ENCODE measurements at regions not wholly inside any gene's neighbourhood (a gene's known extent, or its start where the extent isn't known, plus 50 kb on each side); places are given as distances from the start of the nearest gene placed in this dataset.
A peak's percentile ranks its signal among the peaks of the same experiment; 100 is the strongest.
"Not testable (repeated sequence)": the region's sequence is repeated elsewhere in the genome, so short reads cannot be mapped to it uniquely, and the experiment has no call there.

DNA sequence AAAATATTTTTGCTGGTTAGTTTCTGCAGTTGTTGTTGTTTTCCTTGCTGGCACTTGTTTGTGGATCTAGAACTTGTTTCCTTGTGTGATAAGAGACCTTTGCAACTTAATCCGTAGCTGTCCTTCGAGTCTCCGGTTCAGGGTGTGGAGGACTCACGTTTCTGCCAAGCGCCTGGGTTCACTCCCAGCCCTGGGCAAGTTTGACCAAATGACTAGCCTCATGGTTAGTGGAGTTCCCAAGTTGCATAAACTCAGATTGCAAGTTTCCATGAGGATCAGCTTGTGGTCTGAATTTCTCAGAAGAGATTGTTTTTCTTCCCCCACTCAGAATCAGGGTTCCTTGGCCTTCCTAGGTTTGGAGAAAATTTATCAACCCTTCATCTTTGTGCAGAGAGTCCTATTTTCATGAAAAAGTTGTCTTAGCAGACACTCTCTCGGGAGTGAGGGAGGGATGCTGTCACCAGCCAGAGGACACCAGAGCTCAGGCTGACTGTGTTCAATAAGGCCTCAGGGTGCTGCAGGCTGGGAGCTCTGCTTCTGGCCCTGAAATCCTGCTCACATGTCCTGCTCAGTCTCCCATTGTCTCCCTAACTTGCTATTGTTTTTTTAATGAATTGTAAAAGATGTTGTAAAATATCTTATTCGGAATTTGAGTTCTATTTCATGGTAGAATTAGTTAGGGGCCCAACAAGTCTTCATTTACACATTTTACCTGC is 377.7 kb upstream of the KLF6 start:
- no peaks in the 10 kb centered on the region for H3K4me1 Mint-ChIP-seq
- H3K9me3 Mint-ChIP-seq (ENCODE audit: low read depth), result peaks cover 2% of the 10 kb centered on the region
- DNase-seq (no peak), ATAC-seq (no peak)
- CTCF ChIA-PET, result interaction anchor here (1.8 kb wide), 1 partner anchor 9 kb away, joined by 3 read pairs; no protein-coding TSS in a partner anchor
- H3K36me3 Mint-ChIP-seq, result peaks cover 2% of the 10 kb centered on the region
- H3K27ac Mint-ChIP-seq, result no peak overlapping the region
- no peaks in the 10 kb centered on the region for H3K27me3 Mint-ChIP-seq
- H3K4me3 Mint-ChIP-seq, result no peak overlapping the region

DNA sequence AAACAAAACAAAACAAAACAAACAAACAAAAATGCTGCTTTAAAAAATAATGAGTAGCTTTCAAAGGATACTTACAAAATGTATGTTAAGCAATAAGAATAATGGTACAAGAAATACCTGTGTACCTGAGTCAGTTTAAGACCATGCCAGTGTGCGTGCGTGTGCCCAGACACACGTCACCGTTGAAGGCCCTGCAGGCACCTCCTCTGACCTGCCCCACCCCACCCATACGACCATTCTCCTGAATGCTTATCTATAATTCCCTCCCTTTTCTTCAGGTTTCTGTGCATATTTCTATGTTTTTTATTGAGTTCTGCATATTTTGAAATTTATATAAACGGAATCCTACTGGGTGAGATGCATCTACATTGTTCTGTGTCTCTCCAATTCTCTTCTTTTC is 374.2 kb upstream of the KLF6 start:
- Mint-ChIP-seq H3K27ac (no peak overlapping the region), H3K4me3 (no peak overlapping the region), H3K27me3 (no peaks in the 10 kb centered on the region), H3K4me1 (peaks cover 2% of the 10 kb centered on the region), H3K36me3 (peaks cover 8% of the 10 kb centered on the region), H3K9me3 (ENCODE audit: low read depth) (no peaks in the 10 kb centered on the region)
- no peak for DNase-seq
- no peak for ATAC-seq
- CTCF ChIA-PET, result interaction anchor here (1.1 kb wide), 1 partner anchor 12 kb away, joined by 4 read pairs; no protein-coding TSS in a partner anchor

DNA sequence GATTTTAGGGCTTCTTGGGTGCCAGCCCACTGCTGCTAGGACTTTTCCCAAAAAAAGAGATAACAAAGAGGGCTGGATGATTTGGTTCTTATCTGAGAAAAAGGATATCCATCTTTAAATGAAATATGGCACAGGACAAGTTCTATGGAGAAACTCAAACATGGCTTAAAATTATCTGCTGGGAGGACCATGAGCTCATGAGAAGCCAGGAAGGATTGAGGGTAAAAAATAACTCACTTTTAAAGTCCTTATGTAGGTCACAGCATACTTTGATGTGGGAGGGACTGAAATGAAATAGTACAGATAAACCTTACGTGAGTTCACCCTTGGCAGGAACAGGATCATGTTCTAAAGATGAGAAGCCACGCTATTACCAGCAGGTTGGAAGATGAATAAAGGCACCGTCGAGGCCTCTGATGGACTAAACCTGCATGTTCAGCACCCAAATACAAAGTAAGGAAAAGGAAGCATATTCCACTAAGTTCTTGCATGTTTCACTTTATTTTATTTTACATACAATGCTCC is 369.2 kb upstream of the KLF6 start:
- CTCF ChIA-PET, result interaction anchor here (0.7 kb wide), 1 partner anchor 9 kb away, joined by 3 read pairs; no protein-coding TSS in a partner anchor
- Mint-ChIP-seq H3K4me1 (peaks cover 3% of the 10 kb centered on the region), H3K27ac (no peak overlapping the region), H3K36me3 (peaks cover 5% of the 10 kb centered on the region), H3K9me3 (ENCODE audit: low read depth) (no peaks in the 10 kb centered on the region), H3K4me3 (no peak overlapping the region), H3K27me3 (no peaks in the 10 kb centered on the region)
- no peak for ATAC-seq
- no peak for DNase-seq

DNA sequence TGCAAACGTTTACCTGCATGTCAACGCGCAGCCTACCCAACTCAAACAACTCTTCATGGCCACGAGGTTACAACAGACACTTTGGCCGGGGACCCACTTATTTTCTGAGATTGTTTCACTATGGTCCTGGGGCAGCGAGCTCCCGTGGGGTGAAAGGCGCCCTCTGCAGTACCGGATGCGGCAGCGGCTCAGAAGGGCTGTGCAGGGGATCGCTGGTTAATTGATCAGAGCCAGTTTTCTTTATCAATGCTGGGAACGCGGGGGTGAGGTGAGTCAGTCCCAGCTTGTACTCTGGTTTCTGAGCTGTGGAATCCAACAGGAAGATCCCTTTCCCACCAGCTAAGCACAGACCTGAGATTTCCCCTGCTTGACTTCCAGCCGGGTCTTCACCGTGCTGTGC is 366.5 kb upstream of the KLF6 start:
- peaks cover 3% of the 10 kb centered on the region for H3K4me1 Mint-ChIP-seq
- peaks cover 10% of the 10 kb centered on the region for H3K36me3 Mint-ChIP-seq
- no peak overlapping the region for H3K4me3 Mint-ChIP-seq
- ATAC-seq (no peak), DNase-seq (no peak)
- H3K27ac Mint-ChIP-seq, result no peak overlapping the region
- no peaks in the 10 kb centered on the region for H3K27me3 Mint-ChIP-seq
- peaks cover 4% of the 10 kb centered on the region for H3K9me3 Mint-ChIP-seq (ENCODE audit: low read depth)
- CTCF ChIA-PET, result interaction anchor here (1.0 to 1.3 kb wide), 2 partner anchors 13 to 505 kb away, joined by 3 read pairs; no protein-coding TSS in a partner anchor

DNA sequence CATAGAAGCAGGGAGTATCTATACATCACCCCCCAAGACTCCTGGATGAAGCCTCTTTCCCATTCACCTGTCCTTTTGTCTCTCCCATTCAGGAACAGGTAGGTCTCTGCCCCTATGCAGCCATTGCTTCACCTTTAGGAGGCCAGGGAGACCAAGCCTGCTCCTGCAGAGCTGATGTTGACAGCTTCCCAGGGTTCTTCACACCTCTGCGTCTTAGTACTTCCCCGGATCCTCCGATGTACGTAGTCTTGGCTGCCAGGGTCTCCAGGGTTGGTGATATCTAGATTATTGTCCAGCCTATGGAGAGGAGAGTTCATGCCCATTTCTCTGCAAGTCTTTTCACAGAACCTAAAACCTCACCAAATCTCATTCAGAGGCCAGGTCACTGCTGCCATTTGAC is 365.7 kb upstream of the KLF6 start:
- H3K9me3 Mint-ChIP-seq (ENCODE audit: low read depth), result peaks cover 7% of the 10 kb centered on the region
- peaks cover 3% of the 10 kb centered on the region for H3K4me1 Mint-ChIP-seq
- H3K36me3 Mint-ChIP-seq, result peaks cover 13% of the 10 kb centered on the region
- CTCF ChIA-PET, result no interaction called here
- no peak overlapping the region for H3K27ac Mint-ChIP-seq
- DNase-seq (no peak), ATAC-seq (no peak)
- no peaks in the 10 kb centered on the region for H3K27me3 Mint-ChIP-seq
- H3K4me3 Mint-ChIP-seq, result no peak overlapping the region

DNA sequence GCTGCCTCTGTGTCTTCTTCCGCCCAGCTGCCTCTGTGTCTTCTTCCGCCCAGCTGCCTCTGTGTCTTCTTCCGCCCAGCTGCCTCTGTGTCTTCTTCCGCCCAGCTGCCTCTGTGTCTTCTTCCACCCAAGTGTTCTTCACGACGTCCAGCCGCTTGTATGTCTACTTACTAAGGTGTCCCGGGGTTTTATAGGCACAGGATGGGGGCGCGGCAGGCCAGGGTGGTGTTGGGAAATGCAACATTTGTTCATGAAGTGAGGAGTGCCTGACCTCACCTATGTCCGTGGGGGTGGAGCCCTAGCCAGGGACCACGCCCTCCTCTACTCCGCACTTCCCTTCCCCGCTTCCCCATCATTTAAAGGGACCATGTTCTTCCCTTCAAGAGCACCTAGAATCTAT is 364.5 kb upstream of the KLF6 start:
- CTCF ChIA-PET; H3K4me3 Mint-ChIP-seq; H3K9me3 Mint-ChIP-seq (ENCODE audit: low read depth); H3K27me3 Mint-ChIP-seq; ATAC-seq; H3K36me3 Mint-ChIP-seq; H3K4me1 Mint-ChIP-seq; DNase-seq; H3K27ac Mint-ChIP-seq: not testable (repeated sequence)

DNA sequence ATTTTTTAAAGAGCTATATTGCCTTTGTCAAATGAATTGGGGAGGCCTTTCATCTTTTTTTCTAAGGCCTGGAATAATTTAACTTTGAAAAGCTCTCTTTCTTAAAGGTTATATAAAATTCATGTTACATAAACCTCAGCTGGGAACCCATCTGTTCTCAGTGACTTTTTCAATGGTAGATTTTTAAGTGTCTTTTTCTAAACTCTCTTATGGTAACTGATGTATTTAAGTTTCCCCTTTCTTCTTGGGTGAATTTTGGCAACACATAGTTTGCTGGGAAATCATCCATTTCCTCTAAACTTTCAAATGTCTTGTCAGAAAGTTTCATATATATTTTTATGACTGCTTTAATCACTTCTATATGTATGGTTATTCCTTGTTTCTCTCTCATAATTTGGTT is 362.2 kb upstream of the KLF6 start:
- ATAC-seq, result no peak

DNA sequence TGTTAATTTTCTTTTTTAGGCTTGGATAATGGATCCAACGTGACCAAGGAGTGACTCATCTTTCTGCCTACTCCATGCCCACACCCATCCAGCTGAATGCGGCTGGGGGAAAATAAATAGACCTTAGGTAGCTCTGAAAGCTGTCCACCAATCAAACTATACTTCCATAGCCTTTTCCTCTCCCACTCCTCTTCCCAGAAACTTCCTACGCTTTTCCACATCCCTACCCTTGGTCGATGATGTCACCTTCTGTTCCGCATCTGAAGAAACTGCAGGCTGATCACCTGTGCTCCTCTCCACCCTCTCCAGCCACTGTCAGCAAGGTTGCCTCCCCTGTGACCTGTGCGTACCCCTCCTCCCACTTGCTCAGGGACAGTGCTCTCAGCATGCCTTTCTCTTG is 359.8 kb upstream of the KLF6 start:
- CTCF ChIA-PET, result no interaction called here
- no peak overlapping the region for H3K4me3 Mint-ChIP-seq
- no peaks in the 10 kb centered on the region for H3K27me3 Mint-ChIP-seq
- H3K36me3 Mint-ChIP-seq, result peaks cover 17% of the 10 kb centered on the region
- ATAC-seq (no peak), DNase-seq (no peak)
- peaks cover 18% of the 10 kb centered on the region for H3K9me3 Mint-ChIP-seq (ENCODE audit: low read depth)
- no peak overlapping the region for H3K27ac Mint-ChIP-seq
- H3K4me1 Mint-ChIP-seq, result no peaks in the 10 kb centered on the region

More for the DNA sequence above, 362.2 kb upstream of the KLF6 start:
- Mint-ChIP-seq H3K4me1 (no peaks in the 10 kb centered on the region), H3K27me3 (no peaks in the 10 kb centered on the region), H3K27ac (no peak overlapping the region), H3K36me3 (peaks cover 12% of the 10 kb centered on the region), H3K4me3 (no peak overlapping the region), H3K9me3 (ENCODE audit: low read depth) (peaks cover 7% of the 10 kb centered on the region)
- no peak for DNase-seq
- CTCF ChIA-PET, result interaction anchor here (0.5 to 1.0 kb wide), 2 partner anchors 9 to 82 kb away, joined by 3 to 4 read pairs; no protein-coding TSS in a partner anchor

DNA sequence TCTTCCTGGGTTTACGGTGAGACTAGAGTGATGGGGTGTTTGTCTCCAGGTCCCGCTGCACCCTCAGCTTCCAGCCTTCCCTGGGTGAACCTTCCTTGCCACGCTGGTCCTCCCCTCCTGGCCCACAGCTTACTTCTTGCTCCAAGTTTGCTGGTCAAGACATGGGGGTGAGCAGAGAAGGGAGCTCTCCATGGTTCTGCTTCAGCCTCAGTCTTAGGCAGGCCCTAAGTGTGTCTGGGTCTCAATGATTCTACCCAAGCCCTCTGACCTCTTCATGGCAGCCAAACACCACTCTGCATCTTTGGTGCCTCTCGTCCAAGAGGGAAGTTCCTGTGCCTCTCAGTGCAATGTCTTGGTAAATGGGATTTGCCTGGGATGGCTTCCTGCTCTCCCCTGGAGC is 356.5 kb upstream of the KLF6 start:
- H3K36me3 Mint-ChIP-seq, result peaks cover 26% of the 10 kb centered on the region
- ATAC-seq (no peak), DNase-seq (no peak)
- peaks cover 5% of the 10 kb centered on the region for H3K4me1 Mint-ChIP-seq
- H3K27ac Mint-ChIP-seq, result no peak overlapping the region
- H3K27me3 Mint-ChIP-seq, result no peaks in the 10 kb centered on the region
- CTCF ChIA-PET, result interaction anchor here (1.0 kb wide), 1 partner anchor 23 kb away, joined by 3 read pairs; no protein-coding TSS in a partner anchor
- H3K9me3 Mint-ChIP-seq (ENCODE audit: low read depth), result peaks cover 23% of the 10 kb centered on the region
- H3K4me3 Mint-ChIP-seq, result no peak overlapping the region

DNA sequence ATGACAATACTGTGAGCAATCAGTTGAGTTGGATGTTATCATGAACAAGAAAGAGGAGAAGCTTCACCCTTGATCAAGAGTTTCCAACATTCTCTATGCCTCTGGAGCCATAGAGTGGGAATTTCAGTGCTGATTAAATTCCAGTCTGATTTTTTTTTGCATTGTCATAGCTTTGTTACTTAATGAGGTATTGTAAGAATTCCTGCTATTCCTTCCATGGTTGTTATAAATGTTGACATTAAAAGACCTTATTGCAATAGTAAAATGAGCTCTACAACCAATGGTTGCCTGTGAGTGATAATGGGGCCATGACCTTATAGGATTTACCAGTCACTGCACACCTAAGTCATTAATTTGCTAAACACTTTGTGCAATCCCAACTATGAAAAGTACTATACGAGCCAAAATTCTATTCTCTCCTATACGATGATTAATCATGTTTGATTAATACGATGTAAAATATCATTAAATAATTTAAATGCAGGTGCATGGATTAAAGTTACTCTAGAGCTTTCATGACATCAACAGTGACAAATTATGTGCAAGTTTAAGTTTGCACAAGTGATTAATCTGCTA is 353.2 kb upstream of the KLF6 start:
- ATAC-seq, result no peak
- Mint-ChIP-seq H3K9me3 (ENCODE audit: low read depth) (peaks cover 21% of the 10 kb centered on the region), H3K4me3 (no peak overlapping the region), H3K4me1 (peaks cover 26% of the 10 kb centered on the region), H3K27ac (no peak overlapping the region), H3K36me3 (peaks cover 37% of the 10 kb centered on the region), H3K27me3 (no peaks in the 10 kb centered on the region)
- CTCF ChIA-PET, result interaction anchor here (1.0 to 1.3 kb wide), 2 partner anchors 9 to 13 kb away, joined by 3 to 4 read pairs; no protein-coding TSS in a partner anchor
- DNase-seq, result no peak

DNA sequence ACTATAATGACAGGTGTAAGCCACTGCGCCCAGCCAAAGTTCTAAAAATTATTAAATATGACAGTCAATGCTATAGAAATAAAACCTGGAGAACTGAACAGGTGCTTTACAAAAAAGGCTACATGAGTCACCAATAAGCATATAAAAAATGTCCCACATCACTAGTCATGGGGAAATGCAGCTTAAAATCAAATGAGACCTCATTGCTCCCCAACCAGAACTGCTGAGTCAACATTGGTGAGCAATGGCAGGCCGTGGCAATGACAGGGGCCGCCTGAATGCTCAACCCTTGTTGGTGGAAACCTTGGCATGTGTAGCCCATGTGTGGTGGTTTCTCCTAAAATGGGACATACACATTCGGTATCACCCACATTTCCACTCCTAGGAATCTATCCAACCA is 352.3 kb upstream of the KLF6 start:
- Mint-ChIP-seq H3K4me1 (peaks cover 26% of the 10 kb centered on the region), H3K4me3 (no peak overlapping the region), H3K27ac (no peak overlapping the region), H3K27me3 (no peaks in the 10 kb centered on the region), H3K9me3 (ENCODE audit: low read depth) (peaks cover 21% of the 10 kb centered on the region), H3K36me3 (peaks cover 35% of the 10 kb centered on the region)
- ATAC-seq (no peak), DNase-seq (no peak)
- CTCF ChIA-PET, result no interaction called here

DNA sequence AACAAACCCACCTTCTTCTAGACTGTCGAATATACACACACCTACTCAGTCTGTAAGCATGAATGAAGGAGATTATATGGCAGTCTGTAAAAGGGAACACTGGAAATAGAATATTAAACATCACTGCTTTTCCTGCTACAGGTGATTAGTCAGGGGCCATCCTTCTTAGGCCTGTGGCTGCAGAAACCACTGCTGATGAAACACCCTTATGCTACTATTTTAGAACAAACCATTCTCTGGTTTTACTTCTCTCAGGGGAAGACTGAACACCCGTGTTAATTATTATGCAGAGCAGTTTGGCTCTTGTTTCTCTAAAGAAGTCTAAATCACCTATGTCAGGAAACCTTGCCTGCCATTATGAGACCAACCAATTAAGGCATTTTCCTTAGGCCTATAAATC is 351.1 kb upstream of the KLF6 start:
- Mint-ChIP-seq H3K27ac (peak overlapping the region; percentile 53), H3K4me1 (peaks cover 26% of the 10 kb centered on the region), H3K9me3 (ENCODE audit: low read depth) (peaks cover 17% of the 10 kb centered on the region), H3K4me3 (no peak overlapping the region), H3K27me3 (no peaks in the 10 kb centered on the region), H3K36me3 (peaks cover 33% of the 10 kb centered on the region)
- DNase-seq (no peak), ATAC-seq (no peak)
- CTCF ChIA-PET, result no interaction called here

DNA sequence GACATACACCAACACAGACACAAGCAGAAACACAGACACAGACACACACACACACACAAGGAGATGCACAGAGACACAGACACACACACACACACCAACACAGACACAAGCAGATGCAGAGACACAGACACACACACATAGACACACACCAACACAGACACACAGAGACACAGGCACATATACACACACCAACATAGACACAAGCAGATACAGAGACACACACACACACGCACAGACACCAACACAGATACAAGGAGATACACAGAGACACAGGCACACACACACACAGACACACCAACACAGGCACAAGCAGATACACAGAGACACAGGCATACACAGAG is 347.2 kb upstream of the KLF6 start:
- peaks cover 3% of the 10 kb centered on the region for H3K9me3 Mint-ChIP-seq (ENCODE audit: low read depth)
- peaks cover 41% of the 10 kb centered on the region for H3K4me1 Mint-ChIP-seq
- DNase-seq (no peak), ATAC-seq (no peak)
- peaks cover 32% of the 10 kb centered on the region for H3K36me3 Mint-ChIP-seq
- no peak overlapping the region for H3K27ac Mint-ChIP-seq
- CTCF ChIA-PET, result no interaction called here
- no peaks in the 10 kb centered on the region for H3K27me3 Mint-ChIP-seq
- no peak overlapping the region for H3K4me3 Mint-ChIP-seq
